HG03108 (cell line): ENCODE measurements at regions not wholly inside any gene's neighbourhood (a gene's known extent, or its start where the extent isn't known, plus 50 kb on each side); places are given as distances from the start of the nearest gene placed in this dataset.
"Not testable (repeated sequence)": the region's sequence is repeated elsewhere in the genome, so short reads cannot be mapped to it uniquely, and the experiment has no call there.

ENCODE experiments used
- ATAC-seq: cut with Tn5 transposase; IDR thresholded peaks from one replicate; pipeline ENCODE4 v1.9.1; 2021; ENCODE audit warnings: moderate library complexity; ENCODE audit not compliant: unreplicated experiment

- no peak for ATAC-seq
Measured at GRCh38 chr1:245062741-245063305, 92.0 kb upstream of the KIF26B start.

- ATAC-seq = not testable (repeated sequence)
Measured at GRCh38 chr1:245061808-245062207, 93.0 kb upstream of the KIF26B start.

GRCh38 chr1:245060684-245061374, 94.0 kb upstream of the KIF26B start:
- ATAC-seq = no peak

- no peak for ATAC-seq
Measured at GRCh38 chr1:245059806-245060424, 94.9 kb upstream of the KIF26B start.

GRCh38 chr1:245058882-245059281, 95.9 kb upstream of the KIF26B start:
- ATAC-seq = no peak

GRCh38 chr1:245058436-245058835, 96.3 kb upstream of the KIF26B start:
- ATAC-seq = no peak

GRCh38 chr1:245056913-245057312, 97.9 kb upstream of the KIF26B start:
- ATAC-seq = no peak

- ATAC-seq = not testable (repeated sequence)
Measured at GRCh38 chr1:245056296-245056695, 98.5 kb upstream of the KIF26B start.

GRCh38 chr1:245055752-245056151, 99.0 kb upstream of the KIF26B start:
- ATAC-seq = no peak

- no peak for ATAC-seq
Measured at GRCh38 chr1:245054507-245055270, 100.1 kb upstream of the KIF26B start.

GRCh38 chr1:245054105-245054504, 100.7 kb upstream of the KIF26B start:
- no peak for ATAC-seq

GRCh38 chr1:245052258-245052657, 102.5 kb upstream of the KIF26B start:
- no peak for ATAC-seq

GRCh38 chr1:245051349-245052221, 103.2 kb upstream of the KIF26B start:
- ATAC-seq = no peak

- no peak for ATAC-seq
Measured at GRCh38 chr1:245046769-245047168, 108.0 kb upstream of the KIF26B start.

- ATAC-seq = no peak
Measured at GRCh38 chr1:245046315-245046714, 108.5 kb upstream of the KIF26B start.

- ATAC-seq = no peak
Measured at GRCh38 chr1:245045087-245045881, 109.5 kb upstream of the KIF26B start.

- no peak for ATAC-seq
Measured at GRCh38 chr1:245043611-245043940, 111.2 kb upstream of the KIF26B start.

GRCh38 chr1:245041058-245041698, 113.6 kb upstream of the KIF26B start:
- no peak for ATAC-seq

- no peak for ATAC-seq
Measured at GRCh38 chr1:245039196-245039595, 115.6 kb upstream of the KIF26B start.

GRCh38 chr1:245036102-245036501, 118.7 kb upstream of the KIF26B start:
- no peak for ATAC-seq
